HG03060 (cell line): ENCODE measurements at regions not wholly inside any gene's neighbourhood (a gene's known extent, or its start where the extent isn't known, plus 50 kb on each side); places are given as distances from the start of the nearest gene placed in this dataset.
"Not testable (repeated sequence)": the region's sequence is repeated elsewhere in the genome, so short reads cannot be mapped to it uniquely, and the experiment has no call there.

Experiments used
- ATAC-seq: cut with Tn5 transposase; IDR thresholded peaks from one replicate; pipeline ENCODE4 v1.9.1; 2021; ENCODE audit warnings: low read depth, moderate number of reproducible peaks; ENCODE audit not compliant: unreplicated experiment

DNA sequence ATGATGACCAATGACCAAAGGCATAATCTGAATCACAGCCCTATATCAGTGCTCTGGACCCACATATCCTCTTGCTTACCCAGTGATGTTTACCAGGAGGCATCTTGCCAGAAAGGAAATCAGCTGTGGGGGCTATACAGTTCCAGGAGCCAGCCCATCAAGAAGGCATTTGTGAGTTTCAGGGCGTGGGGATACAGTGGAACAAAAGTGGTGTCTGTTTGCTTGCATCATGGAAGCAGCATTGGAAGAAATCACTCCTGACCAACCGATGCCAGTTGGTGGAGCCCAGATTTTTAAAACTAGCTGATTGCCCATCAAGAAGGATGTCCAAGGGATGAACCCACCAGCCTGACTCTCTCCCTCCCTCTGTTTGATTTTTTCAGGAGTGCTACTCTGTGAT lies 106.5 kb upstream of the EGFLAM start:
- no peak for ATAC-seq

DNA sequence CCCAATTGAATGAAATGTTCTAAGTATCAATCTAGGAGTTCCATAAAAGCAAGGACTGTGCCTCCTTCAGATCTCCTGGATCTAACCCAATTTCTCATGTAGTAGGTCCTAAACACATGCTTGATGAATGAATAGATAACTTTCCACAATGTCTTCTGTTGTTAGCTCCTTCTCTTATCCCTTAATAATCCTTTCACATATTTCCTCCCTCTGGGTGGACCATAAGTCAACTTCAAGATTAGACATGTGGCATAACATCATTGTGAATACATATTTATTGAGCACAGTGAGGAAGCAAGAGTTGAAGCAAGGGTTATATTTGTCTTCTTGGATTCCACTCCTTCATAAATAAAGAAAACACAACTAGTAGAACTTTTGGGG lies 108.6 kb upstream of the EGFLAM start:
- no peak for ATAC-seq

DNA sequence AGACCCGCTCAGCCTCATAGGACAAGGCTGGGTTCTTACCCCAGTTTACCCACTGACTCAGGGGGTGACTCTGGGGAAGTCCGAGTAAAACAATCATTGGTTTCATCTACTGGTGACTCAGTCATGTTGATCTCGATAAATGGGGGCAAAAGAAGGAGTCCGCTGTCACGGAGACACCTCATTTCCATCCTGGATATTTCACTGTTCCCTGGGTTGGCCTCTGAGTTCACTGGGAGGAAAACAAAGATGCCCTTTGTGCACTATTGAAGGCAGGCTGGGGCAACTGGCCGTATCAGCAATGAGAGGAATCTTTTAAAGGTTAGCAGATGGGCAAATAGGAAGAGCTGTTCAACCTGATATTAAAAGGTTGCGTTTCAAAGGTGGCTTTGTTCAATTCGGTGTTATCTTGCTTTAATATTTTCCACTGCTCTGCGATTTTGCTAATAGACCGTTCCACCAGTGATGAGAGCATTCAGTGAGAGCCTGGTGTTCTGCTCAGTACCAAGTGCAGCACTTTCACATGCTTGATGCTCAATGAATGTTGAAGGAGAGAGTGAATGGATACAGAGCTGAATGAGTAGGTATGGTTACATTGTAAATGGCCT lies 110.2 kb upstream of the EGFLAM start:
- no peak for ATAC-seq

DNA sequence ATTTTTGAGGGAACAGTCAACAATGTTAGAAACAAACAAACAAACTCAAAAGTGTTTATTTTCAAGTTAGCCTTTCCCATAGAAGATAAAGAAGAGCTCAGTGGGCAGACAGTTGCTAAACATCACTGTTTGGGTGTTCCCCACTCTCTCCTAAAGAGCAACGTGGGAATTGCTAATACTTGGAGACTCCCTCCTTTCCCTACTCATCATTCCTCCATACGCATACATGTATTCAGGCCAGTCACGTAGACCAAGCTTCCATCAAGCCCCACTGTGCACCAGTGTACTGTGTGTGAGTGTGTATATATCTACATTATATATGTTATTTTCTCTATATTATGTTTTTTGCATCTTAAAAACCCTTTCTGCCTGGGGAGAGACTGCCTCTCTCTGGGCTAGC lies 115.0 kb upstream of the EGFLAM start:
- ATAC-seq = no peak

DNA sequence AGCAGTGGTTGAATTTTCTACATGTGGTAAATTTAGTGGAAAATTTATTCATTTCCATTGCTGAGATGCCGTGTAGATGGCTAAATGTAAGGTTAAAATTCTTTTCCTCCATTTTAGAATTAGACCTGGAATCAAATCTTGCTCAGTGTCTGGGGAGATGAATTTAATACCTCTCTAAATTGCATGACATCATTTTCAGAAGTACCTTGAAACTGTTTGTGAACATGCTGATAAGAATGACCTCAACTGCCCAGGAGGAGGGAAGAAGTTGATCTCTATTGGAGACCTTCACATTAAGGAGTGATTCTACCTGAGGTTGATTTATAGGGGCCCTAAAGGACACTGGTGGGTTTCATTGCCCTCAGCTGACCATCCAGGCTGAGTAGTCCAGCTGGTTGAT lies 116.7 kb upstream of the EGFLAM start:
- ATAC-seq = no peak

DNA sequence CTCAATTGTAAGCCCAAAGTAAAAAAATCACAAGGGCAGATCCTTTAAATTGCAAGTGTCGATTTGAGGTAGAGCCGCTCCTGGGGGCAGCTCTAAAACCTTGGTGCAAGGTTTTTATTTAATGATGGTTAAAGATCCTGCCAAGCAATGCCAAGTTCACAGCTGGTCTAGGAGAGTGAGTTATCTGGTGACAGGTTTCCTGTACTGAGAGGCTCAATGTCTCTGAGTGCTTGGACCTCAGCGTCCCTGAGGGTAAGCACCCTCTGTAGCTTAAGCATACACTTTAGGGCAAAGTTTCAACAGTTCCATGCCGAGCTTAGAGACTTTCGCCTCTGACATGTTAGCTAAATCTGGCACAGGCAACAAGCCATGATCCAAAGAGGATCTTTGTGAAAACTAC lies 119.8 kb upstream of the EGFLAM start:
- no peak for ATAC-seq

DNA sequence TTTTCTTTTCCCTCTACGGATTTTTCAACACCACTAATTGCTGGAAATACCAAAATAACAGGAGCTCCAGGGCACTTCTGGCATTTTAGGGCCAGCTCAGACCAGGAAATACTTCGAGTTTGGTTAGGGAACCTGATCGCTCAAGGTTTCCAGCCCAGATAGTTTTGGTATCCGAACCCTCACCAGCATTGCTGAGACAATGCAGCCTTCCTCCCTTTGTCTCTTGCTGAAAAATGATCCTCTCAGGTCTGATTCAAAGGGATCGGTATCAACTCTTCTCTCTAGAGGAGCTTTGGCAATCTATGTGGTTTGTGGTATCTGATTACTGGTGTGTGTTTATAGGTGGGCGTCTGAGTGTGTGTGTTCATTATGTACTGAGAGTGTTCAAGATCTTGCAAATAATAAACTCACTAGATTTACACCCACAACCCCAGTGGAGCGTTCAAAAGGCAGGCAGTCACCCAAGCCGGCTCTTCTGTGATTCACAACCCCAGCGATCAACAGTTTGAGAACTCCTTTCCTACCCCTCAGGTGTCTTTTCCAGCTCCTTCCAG lies 122.8 kb upstream of the EGFLAM start:
- ATAC-seq = no peak

DNA sequence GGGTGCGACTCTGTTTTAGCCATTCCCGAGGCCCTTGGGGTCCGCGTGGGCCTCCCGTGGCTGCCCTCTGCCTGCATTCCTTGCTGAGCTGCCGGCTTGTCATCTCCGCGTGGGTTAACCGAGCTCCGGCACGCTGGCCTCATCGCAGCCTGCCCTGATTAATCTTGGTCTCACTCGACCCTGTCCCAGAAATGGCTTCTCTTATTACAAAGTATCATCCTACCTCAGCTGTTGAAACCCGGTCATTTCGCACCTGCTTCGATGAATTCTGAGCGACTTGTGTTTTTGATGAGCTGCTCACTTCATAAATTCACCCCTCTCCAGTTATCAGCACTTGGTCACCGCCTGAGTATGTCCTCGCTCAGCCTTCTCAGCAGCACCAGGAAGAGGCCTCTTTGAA lies 123.5 kb upstream of the EGFLAM start:
- no peak for ATAC-seq

DNA sequence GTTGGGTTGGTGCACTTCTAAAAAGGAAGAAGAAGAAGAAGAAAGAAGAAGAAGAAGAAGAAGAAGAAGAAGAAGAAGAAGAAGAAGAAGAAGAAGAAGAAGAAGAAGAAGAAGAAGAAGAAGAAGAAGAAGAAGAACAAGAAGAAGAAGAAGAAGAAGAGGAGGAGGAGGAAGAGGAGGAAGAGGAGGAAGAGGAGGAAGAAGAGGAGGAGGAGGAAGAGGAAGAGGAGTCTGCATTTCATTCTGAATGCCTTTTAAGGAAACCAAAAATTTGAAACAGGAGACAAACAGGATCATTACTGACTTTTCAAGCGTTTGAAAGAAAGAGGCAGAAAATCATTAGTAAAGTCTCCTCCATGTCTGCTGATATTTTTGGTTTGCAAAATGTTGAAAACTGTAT lies 124.1 kb upstream of the EGFLAM start:
- ATAC-seq = not testable (repeated sequence)

DNA sequence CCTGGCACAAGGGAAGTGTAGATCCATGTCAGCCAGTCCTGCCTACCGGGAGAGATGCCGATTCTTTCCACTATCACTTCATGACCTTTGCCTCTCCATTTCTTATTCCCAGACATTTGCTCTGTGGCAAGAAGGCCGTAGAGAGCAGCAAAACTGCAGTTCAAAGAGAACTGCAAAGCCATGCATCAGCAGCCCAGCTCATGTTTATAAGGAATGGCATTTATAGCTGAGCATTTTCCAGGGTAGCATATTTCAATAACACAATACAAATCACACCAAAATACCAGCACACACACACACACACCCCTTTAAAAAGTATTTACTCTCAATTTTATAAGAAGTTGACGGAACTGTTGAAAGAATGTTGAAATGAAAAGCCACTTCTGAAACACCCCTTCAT lies 126.7 kb upstream of the EGFLAM start:
- ATAC-seq = no peak

DNA sequence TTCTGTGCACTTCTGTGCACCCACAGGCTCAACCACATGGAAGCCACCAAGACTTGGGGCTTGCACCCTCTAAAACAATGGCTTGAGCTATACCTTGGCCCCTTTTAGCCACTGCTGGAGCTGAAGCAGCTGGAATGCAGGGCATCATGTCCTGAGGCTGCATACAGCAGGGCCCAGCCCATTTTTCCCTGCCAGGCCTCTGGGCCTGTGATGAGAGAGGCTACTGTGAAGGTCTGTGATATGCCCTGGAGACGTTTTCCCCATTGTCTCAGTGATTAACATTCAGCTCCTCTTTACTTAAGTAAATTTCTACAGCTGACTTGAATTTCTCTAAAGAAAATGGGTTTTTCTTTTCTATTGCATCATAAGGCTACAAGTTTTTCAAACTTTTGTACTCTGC lies 134.0 kb upstream of the EGFLAM start:
- ATAC-seq = no peak

DNA sequence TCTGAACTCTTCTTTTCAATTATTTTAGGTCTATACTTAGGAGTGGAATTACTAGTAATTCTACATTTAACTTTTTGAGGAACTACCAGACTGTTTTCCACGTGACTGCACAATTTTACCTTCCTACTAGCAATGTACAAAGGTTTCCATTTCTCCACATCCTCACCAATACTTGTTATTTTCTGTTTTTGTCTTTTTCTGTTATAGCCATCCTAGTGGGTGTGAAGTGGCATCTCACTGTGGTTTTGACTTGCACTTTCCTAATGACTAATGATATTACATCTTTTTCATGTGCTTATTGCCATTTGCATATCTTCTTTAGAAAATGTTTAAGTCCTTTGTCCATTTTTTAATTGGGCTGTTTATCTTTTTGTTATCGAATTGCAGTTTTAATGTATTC lies 136.9 kb upstream of the EGFLAM start:
- ATAC-seq = no peak

DNA sequence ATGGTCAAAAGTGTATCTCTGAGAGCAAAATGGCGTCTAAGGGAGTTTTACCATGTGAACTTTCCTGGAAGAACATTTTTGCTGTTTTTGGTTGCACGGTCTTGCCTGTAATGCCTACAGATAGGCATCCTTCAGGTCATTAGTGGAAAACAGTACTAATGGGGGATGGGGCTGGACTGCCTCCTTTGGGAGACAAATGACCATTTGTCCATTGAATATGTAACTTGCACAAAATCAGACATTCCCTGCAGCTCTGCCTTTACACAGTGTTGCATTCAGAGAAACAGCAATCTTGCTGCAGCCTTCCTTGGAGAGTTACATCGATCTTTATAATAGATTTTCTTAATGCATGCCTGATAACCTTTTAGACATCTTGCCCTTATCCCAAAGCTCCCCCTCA lies 138.5 kb upstream of the EGFLAM start:
- ATAC-seq = no peak

DNA sequence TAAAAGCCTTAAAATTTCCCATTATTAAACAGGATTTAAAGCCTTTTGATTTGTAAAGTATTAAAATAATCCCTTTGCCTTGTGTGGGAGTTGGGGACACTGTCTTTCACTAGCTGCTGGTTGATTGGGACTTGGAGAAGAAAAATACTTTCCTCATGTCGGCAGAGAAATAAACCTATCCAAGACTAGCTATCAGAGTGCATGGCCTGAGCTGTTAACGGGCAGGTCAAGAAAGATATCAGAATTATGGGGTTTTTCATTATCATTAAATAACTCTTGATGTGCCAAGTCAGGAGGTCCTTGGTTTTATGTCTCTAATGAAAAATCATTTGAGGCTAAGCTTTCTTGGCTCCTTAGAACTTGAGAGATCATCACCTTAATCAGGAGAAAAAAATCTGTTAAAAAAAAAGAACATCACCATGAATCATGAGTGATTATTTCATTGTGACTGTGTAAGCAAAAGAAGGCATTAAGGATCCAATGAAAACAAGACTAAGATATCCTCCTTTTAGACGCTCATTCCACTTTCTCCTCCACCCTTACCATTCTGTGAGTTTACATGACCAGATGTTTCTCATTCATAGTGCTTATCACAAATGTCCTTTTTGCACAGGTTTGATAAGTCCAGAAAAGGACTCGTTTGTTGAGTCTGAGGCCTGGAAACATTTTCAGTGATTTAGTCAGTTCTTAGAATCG lies 140.4 kb upstream of the EGFLAM start:
- no peak for ATAC-seq

DNA sequence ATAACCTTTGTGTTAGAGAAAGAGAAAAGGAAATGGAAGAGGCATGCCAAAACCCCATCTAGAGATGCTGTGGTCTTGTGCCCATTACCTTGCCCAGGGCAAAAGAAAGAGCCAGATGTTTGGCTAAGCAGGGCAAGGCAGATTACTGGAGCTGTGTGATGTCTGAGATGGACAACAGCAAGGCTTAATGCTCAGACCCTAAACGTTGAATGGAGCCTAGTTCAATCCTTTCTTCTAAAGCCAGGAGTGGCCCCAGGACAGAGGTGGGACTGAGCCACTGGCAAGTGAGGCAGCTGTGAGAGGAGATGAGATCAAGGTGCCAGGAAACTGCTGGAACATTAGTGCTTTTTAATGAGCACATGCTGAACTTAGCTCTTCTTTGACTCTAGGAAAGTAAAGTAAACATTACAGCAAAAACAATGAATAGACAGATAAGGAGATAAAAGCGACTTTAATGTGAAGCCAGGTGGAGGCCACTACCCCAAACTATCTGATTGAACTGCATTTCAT lies 143.0 kb upstream of the EGFLAM start:
- no peak for ATAC-seq

DNA sequence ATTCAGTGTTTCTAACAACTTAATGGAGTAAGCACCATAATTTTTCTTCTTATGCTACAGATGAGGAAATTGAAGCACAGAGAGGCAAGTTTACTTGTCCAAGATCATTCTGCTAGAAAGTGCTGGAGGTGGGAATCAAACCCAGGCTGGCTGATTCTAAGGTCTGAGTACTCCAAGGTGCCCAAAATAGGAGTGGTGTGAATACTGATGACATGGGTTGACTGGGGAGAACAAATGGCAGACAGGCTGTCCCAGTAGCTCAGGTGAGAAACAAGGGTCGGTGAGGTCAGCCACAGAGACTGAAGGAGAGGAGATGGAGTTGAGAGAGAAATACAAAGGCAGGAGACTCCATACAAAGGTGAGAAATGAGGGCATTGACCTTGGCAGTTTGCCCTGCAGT lies 144.5 kb upstream of the EGFLAM start:
- no peak for ATAC-seq

DNA sequence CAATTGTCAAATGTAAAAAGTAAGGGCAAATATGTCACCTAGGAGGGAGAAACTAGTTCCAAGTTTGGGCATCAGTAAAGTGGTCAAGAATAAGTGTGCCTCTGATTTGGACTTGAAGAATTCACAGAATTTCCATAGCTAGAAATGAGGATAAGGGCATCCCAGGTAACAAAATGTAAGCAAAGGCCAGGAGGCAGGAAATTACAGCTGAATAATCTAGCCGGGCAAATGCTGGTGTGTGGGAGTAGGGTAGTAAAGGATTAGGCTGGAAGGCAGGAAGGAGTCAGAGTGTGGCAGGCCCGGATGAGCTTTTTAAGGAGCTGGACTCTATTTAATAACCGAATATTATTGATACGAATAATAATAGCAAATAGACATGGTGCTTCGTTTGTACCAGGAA lies 144.9 kb upstream of the EGFLAM start:
- no peak for ATAC-seq

DNA sequence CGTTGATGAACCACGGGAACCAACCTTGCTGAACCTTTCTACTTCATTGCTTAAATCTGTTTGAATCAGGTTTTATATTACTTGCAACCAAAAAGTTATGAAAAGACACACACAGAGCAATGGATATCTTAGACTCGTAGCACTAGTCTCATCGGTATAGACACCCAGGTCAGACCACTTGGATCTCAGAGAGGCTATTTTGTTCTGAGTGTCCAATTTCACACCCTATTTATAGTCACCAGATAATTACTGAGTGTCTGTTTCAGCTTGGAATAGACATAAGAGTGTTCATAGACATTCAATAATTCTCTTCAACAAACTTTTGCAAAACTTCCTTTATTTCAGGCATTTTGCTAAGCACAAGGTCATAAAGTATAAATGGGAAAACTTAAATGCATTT lies 145.4 kb upstream of the EGFLAM start:
- no peak for ATAC-seq

DNA sequence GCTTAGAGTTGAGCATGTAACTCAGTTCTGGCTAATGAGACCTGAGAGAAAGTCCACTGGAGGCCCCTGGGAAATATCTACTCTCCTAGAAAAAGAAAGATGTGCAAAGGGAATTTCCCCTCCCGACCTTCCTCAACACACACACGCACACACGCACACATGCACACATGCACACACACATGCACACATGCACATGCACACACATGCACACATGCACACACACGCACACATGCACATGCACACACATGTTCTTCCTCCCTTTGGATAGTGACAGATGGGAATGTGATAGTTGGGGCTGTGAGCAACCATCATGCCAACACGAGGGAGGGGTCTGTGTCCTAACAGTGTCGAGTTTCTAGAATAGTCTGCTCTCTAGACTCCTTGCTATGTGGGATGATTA lies 148.2 kb upstream of the EGFLAM start:
- ATAC-seq = no peak

DNA sequence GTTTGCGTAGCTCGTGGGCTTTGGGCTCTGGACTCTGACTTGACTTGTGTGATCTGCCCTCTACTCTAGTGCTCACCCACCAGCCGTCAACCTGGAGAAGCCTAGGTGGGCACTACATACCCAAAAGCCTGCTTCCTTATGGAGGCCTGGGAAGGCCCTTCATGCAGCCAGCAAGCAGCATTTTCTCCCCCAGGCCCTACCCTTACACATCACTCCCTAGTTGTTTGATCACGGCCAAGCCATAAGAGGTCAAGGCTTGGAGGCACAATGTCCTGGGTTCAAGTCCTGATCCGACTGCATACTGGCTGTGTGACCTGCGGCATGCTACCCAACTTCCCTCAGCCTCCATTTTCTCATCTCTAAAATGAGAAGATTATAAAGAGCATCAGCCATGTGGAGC lies 151.3 kb upstream of the EGFLAM start:
- ATAC-seq = no peak

DNA sequence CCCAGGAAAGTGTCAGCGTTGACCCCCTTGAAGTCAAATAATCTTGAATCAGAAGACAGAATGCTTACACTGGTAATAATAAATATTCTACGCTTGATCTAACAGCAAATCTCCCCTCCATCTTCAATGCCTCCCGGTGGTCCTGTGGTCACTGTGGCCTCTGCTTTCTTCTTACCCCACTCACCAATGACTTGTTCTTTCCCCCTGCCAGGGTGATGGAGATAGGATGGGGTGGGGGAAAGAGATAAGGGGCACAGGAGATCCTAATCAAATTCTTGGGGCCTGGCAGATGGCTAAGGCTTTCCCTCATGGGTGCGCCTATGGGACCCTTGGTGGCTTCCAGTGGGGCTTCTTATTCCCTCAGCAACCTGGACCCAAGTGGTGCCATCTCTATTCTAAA lies 152.6 kb upstream of the EGFLAM start:
- ATAC-seq = no peak

DNA sequence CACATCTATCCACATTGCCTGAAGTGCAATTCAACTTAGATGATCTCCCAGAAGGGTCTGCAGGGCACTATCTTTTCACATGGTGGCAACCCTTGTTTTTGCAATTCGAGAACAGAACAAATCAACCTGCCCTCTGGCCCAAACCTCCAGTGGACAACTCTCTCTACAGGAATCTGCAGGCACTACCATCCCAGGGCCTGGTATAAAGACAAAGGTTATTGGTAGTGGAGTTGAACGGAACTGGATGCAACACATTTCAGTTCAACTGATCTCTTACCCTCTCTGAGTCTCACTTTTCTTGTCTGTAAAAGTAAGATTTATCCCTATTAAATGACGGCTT lies 153.2 kb upstream of the EGFLAM start:
- no peak for ATAC-seq
